ENCODE measurements at regions not wholly inside any gene's neighbourhood (a gene's known extent, or its start where the extent isn't known, plus 50 kb on each side); places are given as distances from the start of the nearest gene placed in this dataset.

GRCh38 chr18:59056706-59057492 lies 82.8 kb upstream of the SEC11C start:
- DNase-seq = peak; percentile 74
- peak; percentile 63 for ATAC-seq

DNA sequence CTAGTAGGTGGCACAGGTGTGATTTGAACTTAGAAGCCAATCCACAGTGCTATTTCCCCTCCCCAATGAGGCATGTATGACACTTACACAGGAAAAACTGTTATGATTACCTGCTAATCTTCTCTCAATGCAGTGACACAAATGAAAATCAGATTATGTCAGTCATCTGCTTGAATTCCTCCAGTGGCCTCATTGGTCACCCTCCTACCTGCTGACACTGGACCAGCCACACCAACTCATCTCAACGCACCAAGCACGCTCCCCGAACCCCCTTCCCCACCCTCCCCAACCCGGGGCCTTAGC lies 82.2 kb upstream of the SEC11C start:
- intact Hi-C loops (cut with micrococcal nuclease) = loop anchor here (5.0 kb wide), 1 partner anchor 270 kb away; no protein-coding TSS in a partner anchor
- DNase-seq = no peak
- no peak for ATAC-seq

More at GRCh38 chr18:59056706-59057492, 82.8 kb upstream of the SEC11C start:
- intact Hi-C loops (cut with micrococcal nuclease) = loop anchor here (5.0 kb wide), 1 partner anchor 270 kb away; no protein-coding TSS in a partner anchor

- ATAC-seq (no peak), DNase-seq (no peak)
- intact Hi-C loops (cut with micrococcal nuclease) = loop anchor here (5.0 kb wide), 1 partner anchor 271 kb away; no protein-coding TSS in a partner anchor
These were observed 81.7 kb upstream of the SEC11C start for GRCh38 chr18:59057969-59058368.

GRCh38 chr18:59059140-59059539 lies 80.5 kb upstream of the SEC11C start:
- intact Hi-C loops (cut with micrococcal nuclease) = loop anchor here (5.0 kb wide), 1 partner anchor 272 kb away; no protein-coding TSS in a partner anchor
- DNase-seq = no peak
- ATAC-seq = no peak

DNA sequence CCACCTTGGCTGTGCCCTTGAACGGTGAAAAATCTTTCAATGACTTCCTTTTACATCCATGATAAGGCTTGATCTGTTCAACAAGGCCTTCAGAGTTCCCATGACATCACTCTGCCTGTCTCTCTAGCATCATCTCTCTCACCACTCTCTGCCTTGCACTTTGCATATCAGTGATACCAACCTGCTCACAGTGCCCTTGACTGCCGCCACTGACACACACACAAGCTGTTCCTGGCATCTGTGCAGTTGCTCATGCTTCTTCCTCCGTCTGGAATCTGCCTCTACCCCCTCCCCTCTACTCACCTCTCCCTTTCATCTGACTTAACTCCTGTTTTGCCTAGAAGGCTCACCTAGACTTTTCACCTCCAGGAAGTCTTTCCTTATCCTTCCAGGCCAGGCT lies 79.1 kb upstream of the SEC11C start:
- ATAC-seq = peak; percentile 84
- peak; percentile 42 for DNase-seq
- intact Hi-C loops (cut with micrococcal nuclease) = loop anchor here (10.0 kb wide), 1 partner anchor 66 kb away; no protein-coding TSS in a partner anchor

- intact Hi-C loops (cut with micrococcal nuclease) = loop anchor here (10.0 kb wide), 1 partner anchor 67 kb away; no protein-coding TSS in a partner anchor
- ATAC-seq (no peak), DNase-seq (no peak)
These were observed 77.6 kb upstream of the SEC11C start for GRCh38 chr18:59061914-59062642.

- ATAC-seq (no peak), DNase-seq (no peak)
- intact Hi-C loops (cut with micrococcal nuclease) = loop anchor here (10.0 kb wide), 1 partner anchor 68 kb away; no protein-coding TSS in a partner anchor
These were observed 77.1 kb upstream of the SEC11C start for GRCh38 chr18:59062643-59063006.

DNA sequence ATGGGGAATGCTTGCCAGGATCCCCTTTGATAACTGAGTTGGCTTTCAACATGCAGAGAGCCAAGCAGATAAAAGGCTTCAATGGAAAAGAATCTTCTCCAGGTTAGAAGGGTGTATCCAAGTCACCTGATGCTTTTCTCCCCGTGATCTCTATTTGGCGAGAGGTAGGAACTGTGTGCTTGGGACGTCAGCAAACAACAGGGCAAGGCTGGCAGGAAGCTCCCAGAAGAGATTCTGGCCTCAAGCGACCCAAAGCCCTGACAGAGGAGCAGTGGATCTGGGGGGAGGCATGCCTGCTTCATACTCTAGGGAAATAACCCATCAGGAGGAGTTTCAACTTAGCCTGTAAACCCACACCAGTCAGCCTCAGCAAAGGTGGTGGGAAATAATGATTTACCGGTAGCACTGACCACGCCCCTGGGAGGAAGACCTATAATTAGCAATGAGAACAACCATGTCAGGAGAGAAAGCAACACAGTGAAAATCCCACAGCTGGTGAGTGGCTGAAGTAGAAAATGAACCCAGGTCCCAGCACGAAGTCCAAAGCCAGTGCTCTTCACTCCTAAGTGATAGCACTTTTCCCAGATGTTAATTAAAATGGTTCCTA lies 76.3 kb upstream of the SEC11C start:
- no peak for DNase-seq
- peak; percentile 48 for ATAC-seq
- intact Hi-C loops (cut with micrococcal nuclease) = loop anchor here (10.0 kb wide), 1 partner anchor 69 kb away; no protein-coding TSS in a partner anchor

DNA sequence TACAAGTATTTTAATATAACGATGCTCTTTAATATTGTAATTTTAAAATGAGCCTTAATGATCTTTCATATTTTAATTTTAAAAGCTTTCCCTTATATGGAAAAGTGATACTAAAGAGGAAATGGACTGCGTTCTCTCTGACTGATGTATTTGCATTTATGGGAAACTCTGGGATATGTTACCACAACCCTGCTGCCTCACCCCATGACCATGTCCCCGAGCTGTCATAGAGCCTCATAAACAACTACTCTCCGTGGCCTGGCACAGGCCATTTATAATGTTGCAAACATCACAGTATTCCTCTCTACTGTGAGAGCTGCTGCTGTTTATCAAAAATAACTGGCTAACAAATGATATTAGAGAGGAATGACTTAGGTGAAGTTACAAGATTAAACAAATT lies 75.8 kb upstream of the SEC11C start:
- DNase-seq (no peak), ATAC-seq (no peak)
- intact Hi-C loops (cut with micrococcal nuclease) = loop anchor here (10.0 kb wide), 1 partner anchor 69 kb away; no protein-coding TSS in a partner anchor

DNA sequence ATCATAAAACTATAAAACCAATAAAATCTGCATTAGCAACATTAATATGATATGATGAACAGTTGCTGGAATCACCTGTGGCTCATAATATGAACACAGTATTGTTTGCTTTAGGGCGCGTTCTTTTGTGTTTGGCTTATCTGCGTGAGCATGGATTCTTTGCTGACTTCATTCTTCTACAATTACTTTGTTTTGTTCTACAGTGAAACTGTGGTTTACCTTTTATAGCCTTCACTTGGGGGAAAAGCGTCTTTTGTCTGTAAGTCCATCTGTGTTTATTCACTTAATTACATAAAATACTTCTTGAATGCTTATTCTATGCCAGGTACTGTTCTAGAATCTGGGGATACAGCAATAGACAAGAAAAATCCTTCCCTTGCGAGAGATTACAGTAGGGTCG lies 74.0 kb upstream of the SEC11C start:
- intact Hi-C loops (cut with micrococcal nuclease) = loop anchor here (10.0 kb wide), 1 partner anchor 71 kb away; no protein-coding TSS in a partner anchor
- ATAC-seq (no peak), DNase-seq (no peak)

GRCh38 chr18:59067873-59068272 lies 71.8 kb upstream of the SEC11C start:
- intact Hi-C loops (cut with micrococcal nuclease) = loop anchor here (10.0 kb wide), 1 partner anchor 73 kb away; no protein-coding TSS in a partner anchor
- no peak for ATAC-seq

GRCh38 chr18:59068276-59069071 lies 71.2 kb upstream of the SEC11C start:
- no peak for ATAC-seq
- DNase-seq = no peak
- intact Hi-C loops (cut with micrococcal nuclease) = loop anchor here (10.0 kb wide), 1 partner anchor 74 kb away; no protein-coding TSS in a partner anchor

More at GRCh38 chr18:59067873-59068272, 71.8 kb upstream of the SEC11C start:
- peak; percentile 42 for DNase-seq

GRCh38 chr18:59070181-59070912 lies 69.3 kb upstream of the SEC11C start:
- ATAC-seq (peak; percentile 93), DNase-seq (peak; percentile 90)
- intact Hi-C loops (cut with micrococcal nuclease) = loop anchor here (2.0 to 5.0 kb wide), 2 partner anchors 290 to 303 kb away; no protein-coding TSS in a partner anchor

- ATAC-seq = no peak
- no peak for DNase-seq
- intact Hi-C loops (cut with micrococcal nuclease) = loop anchor here (5.0 kb wide), 1 partner anchor 306 kb away; no protein-coding TSS in a partner anchor
These were observed 66.8 kb upstream of the SEC11C start for GRCh38 chr18:59072727-59073421.

DNA sequence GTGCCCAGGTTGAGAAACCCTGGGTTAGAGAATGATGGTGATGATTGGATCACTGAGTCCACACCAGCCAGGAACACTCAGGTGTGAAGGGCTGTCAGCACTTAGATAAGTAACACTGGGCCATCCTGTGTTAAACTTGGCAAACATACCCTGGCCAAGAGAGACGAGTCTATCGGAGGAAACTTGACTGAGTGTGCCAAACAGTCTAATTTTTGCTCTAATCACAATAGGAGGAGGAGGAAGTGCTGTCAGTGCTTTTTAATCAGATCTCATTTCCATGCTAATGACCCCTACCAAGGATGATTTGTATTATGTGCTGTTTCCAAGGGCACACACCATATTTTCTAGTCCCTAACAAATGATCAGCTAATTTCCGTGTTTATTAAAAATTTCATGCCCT lies 63.8 kb upstream of the SEC11C start:
- intact Hi-C loops (cut with micrococcal nuclease) = no loop called here
- ATAC-seq (peak; percentile 83), DNase-seq (no peak)

GRCh38 chr18:59079264-59079663 lies 60.4 kb upstream of the SEC11C start:
- intact Hi-C loops (cut with micrococcal nuclease) = no loop called here
- ATAC-seq (no peak), DNase-seq (no peak)

Measured in left ventricle myocardium superior (tissue), 1 donor.